T-helper 1 cell treated with Interleukin-12 subunit alpha and Interleukin-12 subunit beta and Interleukin-4 antibody, amounts not matched to agents 30 μg/mL and 1 μg/mL, for 36 hours (primary cell): ENCODE measurements at regions not wholly inside any gene's neighbourhood (a gene's known extent, or its start where the extent isn't known, plus 50 kb on each side); places are given as distances from the start of the nearest gene placed in this dataset.

Experiments
- H3K27ac Mint-ChIP-seq: one replicate; pipeline ENCODE4 v1.8.0; 2021; ENCODE audit warnings: mild to moderate bottlenecking, mixed read lengths
- H3K27me3 Mint-ChIP-seq: one replicate; pipeline ENCODE4 v1.8.0; 2021; ENCODE audit warnings: low read depth, mixed read lengths
- H3K36me3 Mint-ChIP-seq: one replicate; pipeline ENCODE4 v1.8.0; 2021; ENCODE audit warnings: low read depth, mixed read lengths
- H3K4me1 Mint-ChIP-seq: one replicate; pipeline ENCODE4 v1.8.0; 2021; ENCODE audit warnings: low read depth, mixed read lengths
- H3K4me3 Mint-ChIP-seq: one replicate; pipeline ENCODE4 v1.8.0; 2021; ENCODE audit warnings: mild to moderate bottlenecking, moderate library complexity, mixed read lengths
- H3K9me3 Mint-ChIP-seq: one replicate; pipeline ENCODE4 v1.8.0; 2021; ENCODE audit warnings: mixed read lengths

GRCh38 chr18:27762054-27762453 lies 414.9 kb downstream of the CDH2 start:
- H3K36me3 Mint-ChIP-seq, result no peaks in the 10 kb centered on the region
- no peaks in the 10 kb centered on the region for H3K27me3 Mint-ChIP-seq
- no peaks in the 10 kb centered on the region for H3K4me1 Mint-ChIP-seq
- no peak overlapping the region for H3K27ac Mint-ChIP-seq
- no peak overlapping the region for H3K4me3 Mint-ChIP-seq
- H3K9me3 Mint-ChIP-seq, result peaks cover 5% of the 10 kb centered on the region

- Mint-ChIP-seq H3K4me1 (no peaks in the 10 kb centered on the region), H3K27ac (no peak overlapping the region), H3K9me3 (peaks cover 10% of the 10 kb centered on the region), H3K36me3 (no peaks in the 10 kb centered on the region), H3K27me3 (no peaks in the 10 kb centered on the region), H3K4me3 (no peak overlapping the region)
Observed at GRCh38 chr18:27752944-27753343, 424.0 kb downstream of the CDH2 start.

GRCh38 chr18:27750923-27751322 lies 426.0 kb downstream of the CDH2 start:
- H3K4me1 Mint-ChIP-seq, result no peaks in the 10 kb centered on the region
- no peak overlapping the region for H3K4me3 Mint-ChIP-seq
- no peak overlapping the region for H3K27ac Mint-ChIP-seq
- H3K27me3 Mint-ChIP-seq, result no peaks in the 10 kb centered on the region
- H3K9me3 Mint-ChIP-seq, result peaks cover 13% of the 10 kb centered on the region
- no peaks in the 10 kb centered on the region for H3K36me3 Mint-ChIP-seq

DNA sequence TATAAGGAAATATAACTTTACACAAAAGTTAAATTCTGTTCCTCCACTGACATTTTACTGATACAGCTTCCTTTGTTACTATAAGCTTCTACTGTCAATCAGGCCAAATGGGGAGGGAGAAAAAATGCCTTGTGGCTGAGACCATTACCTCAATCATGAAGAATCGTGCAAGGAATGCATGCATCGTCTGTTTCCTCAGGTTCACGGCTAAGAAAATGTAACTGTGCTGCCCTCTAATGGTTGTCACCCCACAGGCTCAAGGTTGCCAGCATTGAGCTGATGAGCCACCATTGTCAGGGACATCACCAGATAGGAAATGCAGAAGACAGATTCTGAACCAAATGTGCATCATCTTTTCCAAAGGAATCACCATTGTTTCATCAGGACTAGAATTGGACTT lies 426.9 kb downstream of the CDH2 start:
- Mint-ChIP-seq H3K36me3 (no peaks in the 10 kb centered on the region), H3K4me1 (no peaks in the 10 kb centered on the region), H3K27me3 (no peaks in the 10 kb centered on the region), H3K27ac (no peak overlapping the region), H3K9me3 (peaks cover 13% of the 10 kb centered on the region), H3K4me3 (no peak overlapping the region)

- H3K27ac Mint-ChIP-seq, result no peak overlapping the region
- no peak overlapping the region for H3K4me3 Mint-ChIP-seq
- H3K9me3 Mint-ChIP-seq, result peaks cover 13% of the 10 kb centered on the region
- H3K27me3 Mint-ChIP-seq, result no peaks in the 10 kb centered on the region
- no peaks in the 10 kb centered on the region for H3K4me1 Mint-ChIP-seq
- H3K36me3 Mint-ChIP-seq, result no peaks in the 10 kb centered on the region
Observed at GRCh38 chr18:27749194-27749593, 427.7 kb downstream of the CDH2 start.

DNA sequence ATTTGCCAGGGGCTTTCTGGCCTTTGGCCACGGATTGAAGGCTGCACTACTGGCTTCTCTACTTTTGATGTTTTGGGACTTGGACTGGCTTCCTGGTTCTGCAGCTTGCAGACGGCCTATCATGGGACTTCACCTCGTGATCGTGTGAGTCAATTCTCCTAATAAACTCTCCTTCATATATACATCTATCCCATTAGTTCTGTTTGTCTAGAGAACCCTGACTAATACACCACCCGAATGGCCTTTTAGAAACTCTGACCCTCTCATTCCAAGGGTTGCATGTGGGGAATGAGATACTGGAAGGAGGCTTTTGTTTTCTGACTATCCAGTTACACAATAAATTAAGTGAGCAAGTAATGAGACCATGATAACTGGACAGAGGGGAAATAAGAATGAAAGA lies 430.7 kb downstream of the CDH2 start:
- Mint-ChIP-seq H3K9me3 (peaks cover 14% of the 10 kb centered on the region), H3K4me3 (no peak overlapping the region), H3K27me3 (no peaks in the 10 kb centered on the region), H3K36me3 (no peaks in the 10 kb centered on the region), H3K27ac (no peak overlapping the region), H3K4me1 (no peaks in the 10 kb centered on the region)

GRCh38 chr18:27735117-27735516 lies 441.8 kb downstream of the CDH2 start:
- H3K4me3 Mint-ChIP-seq, result no peak overlapping the region

GRCh38 chr18:27731211-27731610 lies 445.7 kb downstream of the CDH2 start:
- no peaks in the 10 kb centered on the region for H3K27me3 Mint-ChIP-seq
- peaks cover 18% of the 10 kb centered on the region for H3K9me3 Mint-ChIP-seq
- H3K4me3 Mint-ChIP-seq, result no peak overlapping the region

More at GRCh38 chr18:27735117-27735516, 441.8 kb downstream of the CDH2 start:
- peaks cover 3% of the 10 kb centered on the region for H3K9me3 Mint-ChIP-seq
- no peaks in the 10 kb centered on the region for H3K4me1 Mint-ChIP-seq
- no peaks in the 10 kb centered on the region for H3K36me3 Mint-ChIP-seq
- H3K27ac Mint-ChIP-seq, result no peak overlapping the region
- no peaks in the 10 kb centered on the region for H3K27me3 Mint-ChIP-seq

DNA sequence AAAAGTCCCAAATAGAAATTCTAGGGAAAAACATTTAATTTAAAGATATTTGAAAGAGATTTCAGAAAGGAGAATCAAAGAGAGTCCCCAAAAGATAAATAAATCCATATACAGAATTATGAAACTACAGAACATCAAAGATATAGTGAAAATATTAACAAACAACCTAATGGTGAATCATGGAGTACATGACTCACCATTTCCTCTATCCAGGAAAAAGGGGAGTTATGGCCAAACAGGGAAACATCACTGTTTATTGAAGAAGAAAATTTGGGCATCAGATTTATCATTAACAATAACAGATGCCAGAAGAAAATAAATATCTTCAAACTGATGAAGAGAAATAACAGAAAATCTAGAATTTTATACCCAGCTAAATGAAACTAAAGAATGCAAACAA lies 448.3 kb downstream of the CDH2 start:
- Mint-ChIP-seq H3K27ac (no peak overlapping the region), H3K9me3 (peaks cover 22% of the 10 kb centered on the region), H3K36me3 (no peaks in the 10 kb centered on the region), H3K27me3 (no peaks in the 10 kb centered on the region), H3K4me1 (no peaks in the 10 kb centered on the region), H3K4me3 (no peak overlapping the region)

More at GRCh38 chr18:27731211-27731610, 445.7 kb downstream of the CDH2 start:
- Mint-ChIP-seq H3K36me3 (no peaks in the 10 kb centered on the region), H3K27ac (no peak overlapping the region), H3K4me1 (no peaks in the 10 kb centered on the region)

- Mint-ChIP-seq H3K4me1 (no peaks in the 10 kb centered on the region), H3K27ac (no peak overlapping the region), H3K36me3 (no peaks in the 10 kb centered on the region), H3K4me3 (no peak overlapping the region), H3K9me3 (peaks cover 22% of the 10 kb centered on the region), H3K27me3 (no peaks in the 10 kb centered on the region)
Observed at GRCh38 chr18:27724362-27724761, 452.6 kb downstream of the CDH2 start.

- Mint-ChIP-seq H3K4me3 (no peak overlapping the region), H3K27me3 (no peaks in the 10 kb centered on the region), H3K9me3 (peaks cover 10% of the 10 kb centered on the region), H3K4me1 (no peaks in the 10 kb centered on the region), H3K27ac (no peak overlapping the region), H3K36me3 (no peaks in the 10 kb centered on the region)
Observed at GRCh38 chr18:27723168-27723567, 453.8 kb downstream of the CDH2 start.

- Mint-ChIP-seq H3K27ac (no peak overlapping the region), H3K27me3 (no peaks in the 10 kb centered on the region), H3K4me1 (no peaks in the 10 kb centered on the region), H3K36me3 (no peaks in the 10 kb centered on the region), H3K4me3 (no peak overlapping the region), H3K9me3 (no peaks in the 10 kb centered on the region)
Observed at GRCh38 chr18:27719680-27720079, 457.2 kb downstream of the CDH2 start.

DNA sequence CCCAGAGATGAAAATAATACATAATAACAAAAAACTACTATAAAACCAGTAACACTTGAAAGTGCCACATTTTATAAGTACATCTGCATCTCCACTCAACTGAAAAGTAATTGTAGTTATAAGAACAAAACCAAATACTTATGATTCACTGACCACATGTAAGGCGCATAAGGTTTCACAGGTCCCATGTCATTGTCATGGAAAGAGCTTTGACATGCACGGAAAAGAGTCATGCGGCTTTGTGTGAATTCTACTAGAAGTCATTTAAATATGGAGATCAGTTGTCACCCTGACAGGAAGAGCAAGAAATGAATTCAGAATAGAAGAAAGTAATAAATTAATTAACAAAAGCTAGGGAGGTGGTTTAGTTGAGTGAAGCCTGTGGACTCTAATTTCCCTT lies 459.1 kb downstream of the CDH2 start:
- no peaks in the 10 kb centered on the region for H3K4me1 Mint-ChIP-seq
- no peak overlapping the region for H3K27ac Mint-ChIP-seq
- H3K4me3 Mint-ChIP-seq, result no peak overlapping the region
- H3K36me3 Mint-ChIP-seq, result no peaks in the 10 kb centered on the region
- no peaks in the 10 kb centered on the region for H3K27me3 Mint-ChIP-seq
- no peaks in the 10 kb centered on the region for H3K9me3 Mint-ChIP-seq

GRCh38 chr18:27717250-27717649 lies 459.7 kb downstream of the CDH2 start:
- Mint-ChIP-seq H3K36me3 (no peaks in the 10 kb centered on the region), H3K4me1 (no peaks in the 10 kb centered on the region), H3K9me3 (peaks cover 1% of the 10 kb centered on the region), H3K27ac (no peak overlapping the region), H3K27me3 (no peaks in the 10 kb centered on the region), H3K4me3 (no peak overlapping the region)

DNA sequence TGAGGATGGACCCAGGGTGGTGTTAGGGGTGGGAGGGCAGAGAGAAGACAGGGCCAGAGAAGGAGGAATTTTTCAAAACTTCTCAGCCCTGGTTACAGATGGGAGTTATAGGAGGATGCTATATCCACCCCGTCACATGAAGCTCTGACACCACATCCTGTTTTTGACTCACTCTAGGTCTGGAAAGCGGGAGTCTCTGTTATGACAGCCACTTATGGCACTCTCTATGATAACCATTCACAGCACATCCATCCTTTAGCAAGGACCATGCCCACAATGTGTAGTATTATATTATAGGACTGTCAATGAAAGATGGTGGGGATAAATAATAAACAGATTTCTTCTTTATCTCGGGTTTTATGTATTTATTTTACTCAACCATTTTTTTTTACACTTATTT lies 461.2 kb downstream of the CDH2 start:
- H3K9me3 Mint-ChIP-seq, result peaks cover 4% of the 10 kb centered on the region
- H3K27me3 Mint-ChIP-seq, result no peaks in the 10 kb centered on the region
- no peaks in the 10 kb centered on the region for H3K36me3 Mint-ChIP-seq
- H3K4me3 Mint-ChIP-seq, result no peak overlapping the region
- no peak overlapping the region for H3K27ac Mint-ChIP-seq
- H3K4me1 Mint-ChIP-seq, result no peaks in the 10 kb centered on the region

GRCh38 chr18:27713738-27714095 lies 463.2 kb downstream of the CDH2 start:
- no peaks in the 10 kb centered on the region for H3K27me3 Mint-ChIP-seq
- peaks cover 8% of the 10 kb centered on the region for H3K9me3 Mint-ChIP-seq
- H3K36me3 Mint-ChIP-seq, result no peaks in the 10 kb centered on the region

More at GRCh38 chr18:27713738-27714095, 463.2 kb downstream of the CDH2 start:
- Mint-ChIP-seq H3K4me1 (no peaks in the 10 kb centered on the region), H3K27ac (no peak overlapping the region), H3K4me3 (no peak overlapping the region)
